GM21723 (cell line): ENCODE measurements at regions not wholly inside any gene's neighbourhood (a gene's known extent, or its start where the extent isn't known, plus 50 kb on each side); places are given as distances from the start of the nearest gene placed in this dataset.

Experiments used
- ATAC-seq: cut with Tn5 transposase; IDR thresholded peaks from one replicate; pipeline ENCODE4 v1.9.1; 2021; ENCODE audit warnings: mild to moderate bottlenecking, moderate library complexity; ENCODE audit not compliant: unreplicated experiment

DNA sequence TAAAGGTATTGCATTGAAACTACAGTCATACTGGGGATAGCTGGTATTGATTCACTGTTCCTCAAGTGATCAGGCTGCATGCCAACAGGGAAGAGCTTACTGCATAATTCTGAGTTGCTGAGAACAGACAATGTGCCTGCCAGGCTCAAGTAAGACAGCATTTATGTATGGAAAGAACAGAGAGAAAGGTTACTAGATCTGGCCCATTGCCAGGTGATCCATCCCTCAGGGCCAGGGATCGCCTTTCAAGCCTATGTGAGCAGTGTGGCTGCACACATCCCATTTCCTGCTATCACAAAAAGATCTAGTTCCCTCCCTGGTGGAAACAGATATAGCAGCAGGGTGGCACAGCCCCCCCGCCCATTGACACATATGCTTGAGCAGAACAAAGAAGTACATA is 254.0 kb downstream of the TMA16 start:
- ATAC-seq, result no peak

DNA sequence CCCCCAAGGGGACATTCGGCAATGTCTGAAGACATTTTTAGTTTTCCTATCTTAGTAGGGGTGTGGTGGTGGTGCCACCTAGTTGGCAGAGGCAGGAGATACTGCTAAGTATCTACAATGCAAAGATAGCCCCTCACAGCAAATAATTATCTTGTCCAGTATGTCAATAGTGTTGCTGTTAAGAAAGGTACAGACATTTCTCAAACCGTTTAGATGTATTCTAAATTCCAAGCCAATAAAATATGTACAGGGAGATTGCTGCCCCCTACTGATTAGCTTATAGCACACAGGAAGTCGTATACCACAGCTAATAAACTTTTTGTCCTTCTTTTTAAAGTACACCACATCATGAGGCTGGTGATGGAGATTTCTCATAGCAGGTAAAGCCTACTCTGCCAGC is 260.5 kb downstream of the TMA16 start:
- peak; percentile 78 for ATAC-seq

DNA sequence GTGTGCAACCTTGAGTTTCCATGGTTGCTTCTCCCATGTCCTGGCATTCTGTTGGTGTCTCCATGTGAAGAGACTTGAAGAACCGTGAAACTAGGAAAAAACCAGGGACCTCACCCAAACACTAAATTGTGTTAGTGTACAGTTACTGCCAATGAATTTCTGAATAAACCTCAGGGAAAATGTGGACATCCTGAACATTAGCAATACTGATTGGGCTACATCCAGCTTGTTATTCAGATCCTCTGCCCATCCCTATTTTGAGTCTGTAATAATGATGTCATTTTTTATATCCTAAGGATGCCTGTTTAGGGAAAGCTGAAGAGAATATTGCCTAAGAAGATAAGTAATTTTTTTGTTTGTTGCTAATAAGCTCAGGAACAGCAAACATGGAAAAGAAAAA is 262.7 kb downstream of the TMA16 start:
- ATAC-seq, result no peak

DNA sequence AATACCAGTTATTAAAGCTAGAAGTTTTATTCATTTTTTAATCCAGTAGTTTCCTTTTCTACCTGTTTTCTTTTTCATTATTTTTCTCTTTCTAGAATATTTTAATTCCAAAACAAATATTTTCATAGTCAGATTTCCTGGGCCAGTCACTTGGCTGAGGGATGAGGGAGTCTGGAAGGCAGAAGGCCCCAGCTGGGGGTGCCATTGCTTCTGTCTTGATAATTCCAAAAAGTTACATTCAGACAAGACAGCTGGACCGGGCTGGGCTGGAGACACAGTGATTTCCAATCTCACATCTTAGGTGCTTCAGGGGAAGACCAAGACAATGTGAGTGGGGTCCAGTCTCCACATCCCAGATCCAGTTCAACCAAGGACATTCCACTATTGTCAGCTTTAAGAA is 263.5 kb downstream of the TMA16 start:
- ATAC-seq, result no peak

DNA sequence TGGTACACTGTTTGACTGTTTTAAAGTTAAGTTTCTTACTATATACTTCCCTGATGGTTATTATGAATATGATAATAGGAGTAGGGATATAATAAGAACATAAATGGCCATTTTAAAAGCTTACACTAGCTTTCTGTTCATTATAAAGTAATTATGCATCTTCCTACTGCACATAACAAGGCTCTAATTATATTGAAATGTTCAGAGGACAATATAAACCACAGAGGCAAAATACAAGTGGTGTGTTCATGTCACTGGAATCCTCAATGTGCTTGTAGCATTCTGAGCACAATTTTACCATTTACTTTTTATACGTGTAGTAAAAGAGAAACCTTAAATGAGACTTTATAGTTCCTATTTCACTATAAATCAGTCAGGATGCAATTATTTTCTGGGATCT is 268.3 kb downstream of the TMA16 start:
- ATAC-seq, result no peak

DNA sequence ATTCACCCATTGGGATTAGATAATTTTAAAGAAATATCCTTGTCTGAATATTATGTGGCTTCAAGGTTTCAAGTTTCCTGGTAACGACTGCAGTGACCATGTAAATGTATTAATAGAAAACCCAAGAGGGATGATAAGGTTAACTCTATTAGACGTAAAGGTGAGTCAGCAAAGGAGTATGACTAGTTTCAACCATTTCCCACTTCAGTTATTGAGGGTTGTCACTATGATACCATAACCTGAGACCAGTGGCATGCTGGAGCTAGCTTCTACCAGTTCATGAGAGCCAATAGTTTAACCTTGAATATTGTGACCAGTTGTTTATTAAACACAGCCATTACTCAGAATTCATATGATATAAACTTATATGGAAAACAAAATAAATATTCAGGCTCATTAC is 270.1 kb downstream of the TMA16 start:
- no peak for ATAC-seq

DNA sequence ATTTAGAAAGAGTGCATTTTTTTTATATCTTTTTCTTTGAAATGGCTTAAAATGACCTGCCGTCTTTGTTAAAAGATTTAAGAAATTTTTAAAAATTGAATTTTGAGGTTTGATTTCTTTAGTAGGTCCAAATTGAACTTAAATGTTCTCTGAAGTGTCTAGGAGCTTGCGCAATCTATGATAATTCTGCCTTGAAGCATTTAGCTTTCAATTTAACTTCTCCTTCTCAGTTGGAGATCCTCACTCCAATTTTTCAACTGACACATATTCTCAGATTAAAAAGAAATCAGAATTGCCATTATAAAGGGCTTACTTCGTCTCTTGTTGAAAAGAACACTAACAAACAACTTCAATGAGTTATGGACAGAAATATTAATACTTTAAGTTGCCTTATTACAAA is 273.5 kb downstream of the TMA16 start:
- ATAC-seq, result no peak

DNA sequence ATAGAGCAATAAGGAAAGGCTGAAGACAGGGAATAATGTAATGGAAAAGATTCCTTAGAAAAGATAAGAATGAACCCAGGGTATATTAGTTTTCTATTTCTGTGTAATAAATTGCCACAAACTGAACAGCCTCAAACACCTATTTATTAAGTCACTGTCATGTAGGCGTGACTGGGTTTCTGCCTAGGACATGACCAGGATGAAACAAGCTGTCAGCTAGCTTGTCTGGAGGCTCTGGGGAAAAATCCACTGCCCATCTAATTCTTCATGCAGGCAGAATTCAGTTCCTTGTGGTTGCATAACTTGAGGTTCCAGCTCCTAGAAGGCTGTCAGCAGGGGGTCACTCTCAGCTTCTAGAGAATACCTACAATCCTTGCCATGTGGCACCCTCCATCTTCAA is 277.7 kb downstream of the TMA16 start:
- no peak for ATAC-seq

DNA sequence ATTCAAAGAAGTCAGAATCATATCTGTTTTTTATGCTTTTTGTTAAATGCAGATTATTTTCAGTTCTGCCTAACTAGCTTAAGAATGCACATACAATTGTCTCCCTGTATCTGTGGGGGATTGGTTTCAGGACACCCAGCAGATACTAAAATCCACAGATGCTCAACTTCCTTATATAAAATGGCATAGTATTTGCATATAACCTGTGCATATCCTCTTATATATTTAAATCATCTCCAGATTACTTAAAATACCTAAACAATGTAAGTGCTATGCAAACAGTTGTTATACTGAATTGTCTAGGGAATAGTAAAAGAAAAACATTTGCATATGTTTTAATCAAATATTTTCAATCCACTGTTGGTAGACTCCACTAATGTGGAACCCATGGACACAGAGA is 279.4 kb downstream of the TMA16 start:
- no peak for ATAC-seq

DNA sequence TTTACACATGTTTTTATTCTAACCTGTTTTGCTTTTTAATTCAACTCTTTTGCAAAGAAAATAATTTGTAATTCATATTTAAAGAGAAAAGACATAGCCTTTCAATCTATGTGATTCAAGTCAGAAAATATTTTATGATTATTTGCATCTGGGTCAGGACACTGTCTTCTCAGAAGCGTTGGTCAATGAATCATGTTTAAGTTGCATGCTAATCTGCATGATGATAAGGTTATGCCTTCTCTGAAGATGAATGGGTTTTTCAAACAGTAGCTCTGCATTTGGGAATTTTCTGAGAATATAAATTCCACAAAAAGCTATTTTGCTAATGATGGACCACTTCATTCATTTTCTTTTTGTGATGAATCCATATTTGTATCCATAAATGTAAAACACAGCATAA is 282.5 kb downstream of the TMA16 start:
- ATAC-seq, result no peak

DNA sequence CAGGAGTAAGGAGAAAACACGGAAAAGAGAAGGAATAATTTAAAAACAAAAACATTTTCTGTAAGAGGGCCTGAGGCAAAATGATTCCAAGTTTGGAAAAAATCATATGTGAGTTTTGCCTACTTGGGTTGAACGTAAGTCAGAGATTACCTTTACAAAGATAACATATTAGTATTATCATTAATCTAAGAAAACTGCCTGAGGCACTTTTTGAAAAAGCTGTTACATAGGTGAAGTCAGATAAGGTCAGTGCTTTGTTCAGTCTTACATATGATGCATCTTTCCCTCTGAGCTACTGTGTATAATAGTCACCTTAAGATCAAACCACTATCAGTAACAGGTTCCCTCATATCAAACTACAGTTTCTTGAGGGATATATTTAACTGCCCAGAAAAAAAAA is 287.2 kb downstream of the TMA16 start:
- ATAC-seq, result no peak

DNA sequence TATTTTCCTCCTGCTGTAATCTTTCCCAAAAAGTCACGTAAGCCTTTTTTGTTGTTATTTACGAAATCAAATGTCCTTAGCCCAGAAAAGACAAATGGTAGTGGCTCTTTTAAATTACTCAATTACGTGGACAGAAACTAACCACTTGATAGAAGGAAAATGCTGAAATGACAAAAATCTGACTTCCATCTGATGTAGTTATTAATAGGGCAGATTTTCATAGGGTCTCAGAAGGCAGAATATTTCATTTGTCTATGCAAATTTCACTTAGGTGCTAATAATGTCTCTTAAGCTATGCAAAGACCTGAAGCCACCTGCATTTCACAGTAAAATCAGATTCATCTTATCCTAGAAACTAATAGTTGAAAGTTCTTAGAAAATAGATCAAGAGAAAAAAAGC is 295.7 kb downstream of the TMA16 start:
- ATAC-seq, result no peak

DNA sequence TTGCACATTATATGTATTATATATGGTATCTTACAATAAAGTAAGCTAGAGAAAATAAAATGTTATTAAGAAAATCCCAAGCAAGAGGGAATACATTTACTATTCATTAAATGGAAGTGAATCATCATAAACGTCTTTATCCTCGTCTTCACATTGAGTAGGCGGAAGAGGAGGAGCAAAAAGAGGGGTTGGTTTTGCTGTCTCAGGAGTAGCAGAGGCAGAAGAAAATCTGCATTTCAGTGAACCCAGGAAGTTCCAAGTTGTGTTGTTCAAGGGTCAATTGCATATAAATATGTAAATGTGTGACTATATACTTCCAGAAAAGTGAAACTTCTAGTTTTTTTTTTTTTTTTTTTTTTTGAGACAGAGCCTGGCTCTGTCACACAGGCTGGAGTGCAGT is 301.4 kb downstream of the TMA16 start:
- no peak for ATAC-seq

DNA sequence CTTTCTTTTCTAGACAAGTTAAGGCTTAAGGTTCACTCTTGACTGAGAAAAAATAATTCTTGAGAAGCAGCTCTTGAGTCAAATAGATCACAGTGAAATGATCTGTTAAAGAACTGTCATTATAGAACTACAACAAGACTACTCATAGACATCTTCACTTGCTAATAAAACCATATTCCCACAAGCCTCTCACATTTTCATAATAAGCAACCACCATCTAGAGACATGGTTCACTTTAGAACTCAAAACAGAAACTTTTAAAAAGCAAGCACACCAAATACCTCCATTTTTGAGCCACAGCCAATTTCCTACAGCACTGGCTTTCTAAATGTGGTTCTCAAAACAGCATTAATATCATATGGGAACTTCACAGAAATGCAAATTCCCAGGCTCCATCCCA is 309.5 kb downstream of the TMA16 start:
- ATAC-seq, result no peak

DNA sequence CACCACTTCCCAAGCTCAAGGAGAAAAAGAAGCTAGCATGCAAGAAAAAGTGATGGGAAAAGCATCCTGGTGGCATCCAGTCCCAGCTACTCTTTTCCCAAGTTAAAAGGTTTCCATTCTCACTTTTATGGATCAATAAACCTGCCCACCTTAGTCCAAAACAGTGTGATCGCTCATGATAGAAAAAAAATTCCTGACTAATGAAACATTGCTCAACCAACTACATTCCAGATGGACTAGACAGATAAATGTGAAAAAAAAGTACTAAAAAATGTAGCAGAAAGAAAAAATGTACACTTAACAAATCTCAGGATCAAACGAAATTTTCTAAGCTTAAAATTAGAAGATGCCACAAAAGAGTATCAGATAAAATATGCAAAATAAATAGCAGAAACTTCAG is 312.2 kb downstream of the TMA16 start:
- no peak for ATAC-seq

DNA sequence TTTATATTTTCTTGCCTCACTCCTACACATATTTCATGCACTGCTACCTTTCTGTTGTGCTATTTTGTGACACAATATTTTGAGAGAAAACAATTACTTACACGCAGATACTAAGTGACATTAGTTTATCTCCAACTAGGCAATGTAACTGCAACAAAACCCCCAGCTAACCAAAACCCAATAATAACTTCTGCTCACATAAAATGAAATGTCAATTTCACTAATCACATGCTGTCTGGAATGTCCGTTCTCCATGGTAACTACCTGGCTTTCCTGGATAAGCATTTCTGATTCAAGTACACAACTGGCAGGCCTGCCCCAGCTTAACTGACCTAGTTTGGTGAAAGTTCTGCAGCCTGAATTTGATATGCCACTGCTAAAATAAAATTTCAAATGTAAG is 313.5 kb downstream of the TMA16 start:
- ATAC-seq, result no peak

DNA sequence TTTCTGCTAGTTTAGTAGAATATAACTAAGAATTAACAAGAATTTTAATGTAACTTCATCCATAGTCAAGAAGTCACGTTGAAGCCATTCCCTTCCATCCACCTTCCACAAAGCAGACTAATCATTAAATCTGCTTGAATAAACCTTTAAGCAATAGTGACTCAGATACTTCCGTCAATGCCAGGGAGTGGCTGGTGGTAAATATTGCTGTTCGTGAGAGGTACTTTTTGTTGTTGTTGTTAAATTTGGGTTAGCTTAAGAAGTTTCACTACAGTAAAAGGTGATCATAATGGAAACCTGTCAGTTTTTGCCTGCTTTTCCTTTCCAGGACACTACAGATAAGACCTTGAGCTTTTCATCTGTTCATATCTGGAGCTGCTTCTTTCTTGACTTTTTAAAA is 316.3 kb downstream of the TMA16 start:
- peak; percentile 77 for ATAC-seq

DNA sequence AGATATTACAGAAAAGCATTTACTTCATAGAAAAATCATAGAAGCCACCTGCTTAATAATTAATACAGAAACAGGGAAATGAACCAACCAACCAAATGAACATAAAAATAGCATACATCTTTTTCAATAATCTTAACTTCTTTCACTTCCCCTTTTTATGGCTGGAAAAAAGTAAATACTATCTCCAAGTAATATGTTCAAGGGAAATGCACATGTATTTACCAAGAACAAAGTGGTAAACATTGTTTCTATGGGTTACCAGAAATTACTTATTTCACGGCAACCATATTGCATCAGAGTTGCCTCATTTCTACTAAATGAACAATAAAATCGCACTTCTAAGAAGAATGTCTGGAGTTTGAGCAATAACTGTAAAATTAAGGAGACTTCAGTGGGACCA is 321.3 kb downstream of the TMA16 start:
- peak; percentile 65 for ATAC-seq

DNA sequence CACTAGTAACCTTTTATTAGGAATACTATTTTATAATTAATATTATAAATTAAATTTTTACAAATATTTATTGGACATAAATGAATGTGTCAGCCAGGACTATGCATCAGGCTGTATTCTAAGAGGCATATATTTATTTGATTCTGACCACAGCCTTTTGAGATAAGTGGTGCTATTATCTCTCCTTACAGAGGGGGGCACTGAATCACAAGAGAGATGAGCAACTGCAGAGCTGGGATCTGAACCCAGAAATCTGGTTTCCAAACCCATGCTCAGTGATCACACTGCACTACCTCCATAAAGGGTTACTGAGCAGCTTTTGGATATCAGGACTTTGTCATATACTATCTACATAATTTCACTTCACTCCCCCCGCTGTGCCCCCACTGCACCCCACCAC is 322.0 kb downstream of the TMA16 start:
- no peak for ATAC-seq

DNA sequence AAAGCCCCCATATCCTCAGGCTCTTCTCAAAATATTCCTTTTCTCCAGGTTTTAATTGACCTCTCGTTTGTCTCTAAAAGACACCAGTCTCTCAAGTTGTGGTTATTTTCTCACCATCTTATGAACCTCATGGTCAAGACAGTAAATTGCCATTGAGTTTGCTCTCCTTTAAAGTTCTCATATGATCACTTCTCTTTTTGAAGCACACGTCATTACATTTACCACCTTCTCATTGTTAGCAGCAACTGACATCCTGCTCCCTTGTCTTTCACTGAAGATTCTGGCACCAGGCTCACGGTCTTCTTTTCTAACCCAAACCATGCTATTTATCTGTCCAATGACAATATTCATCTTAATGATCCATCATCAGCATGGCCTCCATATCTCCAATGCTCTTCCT is 324.2 kb downstream of the TMA16 start:
- ATAC-seq, result peak; percentile 36

DNA sequence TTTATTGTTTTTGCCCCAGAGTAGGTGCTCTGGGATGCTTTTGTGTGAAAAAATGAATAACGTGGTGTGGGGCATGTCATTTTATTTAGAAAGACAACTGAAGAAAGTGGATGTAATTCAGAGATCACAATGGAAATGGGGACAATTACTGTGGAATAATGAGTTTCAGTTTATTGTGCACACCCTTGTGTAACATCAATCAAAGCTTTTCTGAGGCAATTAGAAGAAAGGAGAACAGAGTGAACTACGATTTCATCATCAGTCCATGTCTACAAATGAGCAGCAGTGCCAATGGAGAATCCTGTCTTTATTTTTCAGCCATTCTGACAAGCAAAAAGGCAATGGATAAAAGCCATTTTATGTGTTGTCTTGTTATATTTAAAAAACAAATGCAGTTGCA is 339.2 kb downstream of the TMA16 start:
- ATAC-seq, result no peak

DNA sequence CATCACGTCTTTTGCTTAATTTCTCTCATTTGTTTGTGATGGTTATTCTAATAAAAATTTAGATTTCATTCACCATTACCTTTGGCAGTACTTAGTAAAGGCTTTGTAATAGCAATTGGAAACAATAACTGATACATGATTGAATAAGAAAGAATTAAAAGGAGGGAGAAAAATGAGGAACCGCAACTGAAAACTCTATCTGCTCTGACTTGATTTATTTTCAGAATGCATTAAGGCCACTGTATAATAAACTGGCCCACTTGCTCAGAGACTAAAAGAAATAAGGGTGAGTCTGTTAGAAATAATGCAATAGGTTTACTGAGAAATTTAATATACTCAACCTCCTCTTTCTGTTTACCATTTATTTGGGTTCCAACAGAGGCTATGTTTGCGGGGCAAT is 351.5 kb downstream of the TMA16 start:
- ATAC-seq, result no peak

DNA sequence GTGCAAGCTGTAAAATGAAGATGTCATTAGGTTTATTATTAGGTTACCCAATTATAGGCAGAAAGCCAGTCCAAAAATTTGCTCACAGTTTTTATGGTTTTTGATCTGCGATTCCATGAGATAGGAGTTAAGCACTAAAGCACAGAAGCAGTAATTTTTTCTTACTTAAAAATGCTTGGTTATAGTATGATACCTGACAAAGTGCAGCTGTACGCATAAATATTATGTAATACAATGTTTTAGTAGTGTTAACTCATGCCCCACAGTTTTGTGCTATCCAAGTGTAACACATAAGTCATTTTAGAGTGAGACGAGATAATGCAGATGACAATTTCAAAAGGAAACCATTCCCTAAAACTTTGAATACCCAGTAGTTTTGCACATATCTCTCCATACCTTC is 357.8 kb downstream of the TMA16 start:
- no peak for ATAC-seq

DNA sequence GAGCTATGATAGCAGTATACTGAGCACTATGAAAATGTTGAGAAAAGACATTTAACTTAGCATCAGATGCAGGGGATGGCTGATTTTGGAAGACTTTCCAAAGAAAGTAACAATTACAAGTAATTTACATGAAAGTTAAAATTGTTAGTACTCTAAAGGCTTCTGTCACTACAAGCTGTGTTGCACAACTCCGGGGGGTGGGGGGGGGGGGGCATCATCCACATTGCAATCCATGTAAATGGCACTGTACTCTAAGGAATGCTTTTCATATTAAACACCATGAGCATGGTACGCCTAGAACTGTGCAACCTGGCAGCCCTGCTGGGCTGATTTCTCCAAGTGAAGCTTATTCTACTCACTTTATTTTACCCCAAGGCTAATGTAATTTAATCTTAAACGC is 363.4 kb downstream of the TMA16 start:
- ATAC-seq, result no peak
